ENCODE measurements at regions not wholly inside any gene's neighbourhood (a gene's known extent, or its start where the extent isn't known, plus 50 kb on each side); places are given as distances from the start of the nearest gene placed in this dataset.

- H3K27me3 Mint-ChIP-seq, result no peaks in the 10 kb centered on the region
- POLR2A ChIA-PET, result no interaction called here
- TF ChIP-seq CTCF (IDR thresholded peaks at IDR 0.05), result no peak
- H3K27ac Mint-ChIP-seq, result no peak overlapping the region
- no peaks in the 10 kb centered on the region for H3K9me3 Mint-ChIP-seq
- no peaks in the 10 kb centered on the region for H3K36me3 Mint-ChIP-seq (ENCODE audit: low read depth)
- no peak overlapping the region for H3K4me3 Mint-ChIP-seq
- CTCF ChIA-PET, result no interaction called here
- intact Hi-C loops (cut with micrococcal nuclease), result loop anchor here (5.0 to 10.0 kb wide), 3 partner anchors 84 to 164 kb away; no protein-coding TSS in a partner anchor
- ATAC-seq (no peak), DNase-seq (no peak)
- peaks cover 64% of the 10 kb centered on the region for H3K4me1 Mint-ChIP-seq (ENCODE audit: low read depth)
These were observed 186.4 kb downstream of the GATA3 start for GRCh38 chr10:8240861-8241260.

- ChIA-PET CTCF (no interaction called here), POLR2A (interaction anchor here (0.8 kb wide), 1 partner anchor 158 kb away, joined by 4 read pairs; no protein-coding TSS in a partner anchor)
- Mint-ChIP-seq H3K4me1 (ENCODE audit: low read depth) (peaks cover 75% of the 10 kb centered on the region), H3K4me3 (no peak overlapping the region), H3K9me3 (peaks cover 12% of the 10 kb centered on the region), H3K27ac (peak overlapping the region; percentile 75), H3K27me3 (no peaks in the 10 kb centered on the region), H3K36me3 (ENCODE audit: low read depth) (peaks cover 7% of the 10 kb centered on the region)
- ATAC-seq, result peak; percentile 93
- peak; percentile 25 for TF ChIP-seq CTCF (IDR thresholded peaks at IDR 0.05)
- peak; percentile 94 for DNase-seq
- intact Hi-C loops (cut with micrococcal nuclease), result loop anchor here (2.0 to 10.0 kb wide), 4 partner anchors 82 to 182 kb away; no protein-coding TSS in a partner anchor
These were observed 187.9 kb downstream of the GATA3 start for GRCh38 chr10:8242295-8242872.

- ChIA-PET POLR2A (no interaction called here), CTCF (no interaction called here)
- no peak for TF ChIP-seq CTCF (IDR thresholded peaks at IDR 0.05)
- Mint-ChIP-seq H3K4me1 (ENCODE audit: low read depth) (peaks cover 53% of the 10 kb centered on the region), H3K4me3 (peak overlapping the region; percentile 49), H3K9me3 (peaks cover 16% of the 10 kb centered on the region), H3K27me3 (no peaks in the 10 kb centered on the region), H3K36me3 (ENCODE audit: low read depth) (peaks cover 7% of the 10 kb centered on the region), H3K27ac (peak overlapping the region; percentile 79)
- DNase-seq (peak; percentile 22), ATAC-seq (no peak)
- intact Hi-C loops (cut with micrococcal nuclease), result loop anchor here (10.0 kb wide), 2 partner anchors 80 to 160 kb away; no protein-coding TSS in a partner anchor
These were observed 190.8 kb downstream of the GATA3 start for GRCh38 chr10:8245131-8245813.

GRCh38 chr10:8245814-8246142 is 191.3 kb downstream of the GATA3 start:
- DNase-seq (no peak), ATAC-seq (no peak)
- no peak for TF ChIP-seq CTCF (IDR thresholded peaks at IDR 0.05)
- intact Hi-C loops (cut with micrococcal nuclease), result loop anchor here (10.0 kb wide), 2 partner anchors 79 to 159 kb away; no protein-coding TSS in a partner anchor
- H3K27ac Mint-ChIP-seq, result peak overlapping the region; percentile 79
- peaks cover 53% of the 10 kb centered on the region for H3K4me1 Mint-ChIP-seq (ENCODE audit: low read depth)
- H3K9me3 Mint-ChIP-seq, result peaks cover 16% of the 10 kb centered on the region
- H3K36me3 Mint-ChIP-seq (ENCODE audit: low read depth), result peaks cover 7% of the 10 kb centered on the region
- ChIA-PET CTCF (no interaction called here), POLR2A (no interaction called here)
- peak overlapping the region; percentile 49 for H3K4me3 Mint-ChIP-seq
- no peaks in the 10 kb centered on the region for H3K27me3 Mint-ChIP-seq

- ChIA-PET CTCF (no interaction called here), POLR2A (no interaction called here)
- H3K27me3 Mint-ChIP-seq, result no peaks in the 10 kb centered on the region
- intact Hi-C loops (cut with micrococcal nuclease), result loop anchor here (10.0 kb wide), 2 partner anchors 78 to 158 kb away; no protein-coding TSS in a partner anchor
- no peak for TF ChIP-seq CTCF (IDR thresholded peaks at IDR 0.05)
- H3K4me3 Mint-ChIP-seq, result no peak overlapping the region
- peaks cover 16% of the 10 kb centered on the region for H3K9me3 Mint-ChIP-seq
- peaks cover 7% of the 10 kb centered on the region for H3K36me3 Mint-ChIP-seq (ENCODE audit: low read depth)
- ATAC-seq (no peak), DNase-seq (no peak)
- peaks cover 51% of the 10 kb centered on the region for H3K4me1 Mint-ChIP-seq (ENCODE audit: low read depth)
- H3K27ac Mint-ChIP-seq, result no peak overlapping the region
These were observed 192.1 kb downstream of the GATA3 start for GRCh38 chr10:8246548-8246947.

All from activated CD8-positive, alpha-beta T cell treated with anti-CD3 and anti-CD28 coated beads for 36 hours (primary cell).